GM03348 (cell line): ENCODE measurements at regions not wholly inside any gene's neighbourhood (a gene's known extent, or its start where the extent isn't known, plus 50 kb on each side); places are given as distances from the start of the nearest gene placed in this dataset.

ENCODE experiments used
- DNase-seq: peaks from one replicate; pipeline ENCODE4 v3.0.0; 2012; ENCODE audit warnings: low spot score

DNA sequence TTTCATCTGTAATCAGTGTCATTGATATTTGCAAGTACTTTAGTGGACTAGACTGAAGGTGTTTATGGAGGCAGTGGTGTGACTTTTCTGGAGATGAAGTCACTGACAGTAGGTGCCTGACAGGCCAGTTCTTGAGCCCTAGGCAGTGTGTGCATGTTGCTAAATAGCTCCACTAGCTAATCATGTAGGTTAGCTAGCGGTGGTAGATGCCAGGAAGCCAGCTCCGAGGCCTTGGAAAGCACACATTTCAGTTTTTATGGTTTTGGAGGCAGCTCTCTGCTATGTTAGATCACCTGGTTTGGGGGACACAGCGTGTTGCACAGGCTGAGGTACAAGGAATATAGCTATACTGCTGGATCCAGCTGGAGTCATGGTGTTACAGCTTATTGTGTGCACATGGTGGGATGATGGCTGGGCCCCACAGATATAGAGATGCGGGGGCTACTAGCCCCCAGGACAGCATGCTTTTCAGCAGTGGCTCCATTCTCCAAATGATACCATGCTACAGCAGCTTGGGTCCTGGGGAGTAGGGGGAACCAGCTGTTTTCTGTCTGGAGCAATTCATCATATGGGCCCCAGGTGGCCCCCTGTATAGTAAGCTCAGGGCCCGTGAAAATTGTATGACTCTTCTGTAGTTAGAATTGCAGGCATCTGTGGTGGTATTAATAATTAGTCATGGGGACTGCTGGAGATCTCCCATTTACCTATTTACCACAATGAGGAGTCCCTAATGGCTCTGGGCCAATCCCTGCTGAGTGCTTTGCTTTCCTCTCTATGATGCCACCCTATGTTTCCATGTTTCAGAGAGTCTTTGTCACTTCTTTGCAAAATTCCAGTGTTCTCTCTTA lies 367.2 kb upstream of the LMO3 start:
- DNase-seq, result no peak

DNA sequence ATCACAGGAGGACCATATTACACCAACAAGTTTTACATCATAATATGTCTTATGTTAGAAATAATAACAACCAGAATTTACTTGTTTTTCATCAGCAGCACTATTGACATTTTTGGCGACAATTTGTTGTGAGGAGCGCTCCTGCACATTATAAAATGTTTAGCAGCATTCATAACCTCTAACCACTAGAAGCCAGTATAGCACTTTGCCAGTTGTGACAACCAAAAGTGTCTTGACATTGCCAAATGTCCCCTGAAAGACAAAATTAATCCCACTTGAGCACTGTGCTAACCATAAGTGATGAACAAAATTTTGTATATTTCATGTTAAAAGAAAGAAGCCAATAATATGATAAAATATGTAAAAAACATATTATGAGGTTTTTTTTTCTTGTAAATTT lies 356.9 kb upstream of the LMO3 start:
- no peak for DNase-seq

DNA sequence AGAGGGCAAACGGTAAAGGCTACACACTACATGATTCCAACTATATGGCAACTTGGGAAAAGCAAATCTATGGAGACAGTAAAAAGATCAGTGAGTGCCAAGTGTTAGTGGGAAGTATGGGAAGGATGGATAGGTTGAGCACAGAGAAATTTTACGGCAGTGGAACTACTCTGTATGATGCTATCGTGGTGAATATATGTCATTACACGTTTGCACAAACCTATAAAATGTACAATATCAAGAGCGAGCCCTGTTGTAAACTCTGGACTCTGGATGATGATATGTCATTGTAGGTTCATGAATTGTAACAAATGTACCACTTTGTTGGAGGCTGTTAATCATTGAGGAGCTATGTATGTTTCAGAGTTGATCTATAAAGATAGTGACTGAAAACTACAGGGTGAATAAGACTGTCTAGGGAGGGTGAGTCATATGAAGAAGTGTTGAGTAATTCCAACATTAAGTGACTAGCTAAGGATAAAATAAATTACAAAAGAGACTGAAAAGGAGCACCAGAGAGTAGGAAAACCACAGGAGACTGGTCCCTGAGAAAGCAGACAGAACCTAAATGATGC lies 349.2 kb upstream of the LMO3 start:
- no peak for DNase-seq

GRCh38 chr12:16949871-16950667 lies 344.1 kb upstream of the LMO3 start:
- no peak for DNase-seq

GRCh38 chr12:16949371-16949770 lies 343.4 kb upstream of the LMO3 start:
- DNase-seq, result no peak

- no peak for DNase-seq
Measured at GRCh38 chr12:16946704-16947103, 340.7 kb upstream of the LMO3 start.

GRCh38 chr12:16939871-16940306 lies 333.9 kb upstream of the LMO3 start:
- peak; percentile 46 for DNase-seq

- DNase-seq, result no peak
Measured at GRCh38 chr12:16927259-16927658, 321.3 kb upstream of the LMO3 start.

GRCh38 chr12:16920451-16920850 lies 314.5 kb upstream of the LMO3 start:
- DNase-seq, result no peak

DNA sequence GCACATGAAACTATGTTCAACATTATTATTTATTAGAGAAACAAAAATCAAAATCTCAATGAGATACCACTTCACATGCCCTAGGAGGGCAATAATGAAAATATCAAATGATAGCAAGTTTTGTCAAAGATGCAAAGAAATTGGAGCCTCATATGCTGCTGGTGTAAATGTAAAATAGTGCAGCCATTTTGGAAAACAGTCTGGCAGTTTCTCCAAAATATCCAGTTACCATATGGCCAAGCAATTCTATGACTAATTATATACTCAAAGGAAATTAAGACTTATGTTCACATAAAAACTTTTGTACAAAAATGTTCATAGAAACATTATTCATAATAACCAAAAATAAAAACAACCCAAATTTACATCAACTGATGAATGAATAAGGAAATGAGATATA lies 313.6 kb upstream of the LMO3 start:
- no peak for DNase-seq

DNA sequence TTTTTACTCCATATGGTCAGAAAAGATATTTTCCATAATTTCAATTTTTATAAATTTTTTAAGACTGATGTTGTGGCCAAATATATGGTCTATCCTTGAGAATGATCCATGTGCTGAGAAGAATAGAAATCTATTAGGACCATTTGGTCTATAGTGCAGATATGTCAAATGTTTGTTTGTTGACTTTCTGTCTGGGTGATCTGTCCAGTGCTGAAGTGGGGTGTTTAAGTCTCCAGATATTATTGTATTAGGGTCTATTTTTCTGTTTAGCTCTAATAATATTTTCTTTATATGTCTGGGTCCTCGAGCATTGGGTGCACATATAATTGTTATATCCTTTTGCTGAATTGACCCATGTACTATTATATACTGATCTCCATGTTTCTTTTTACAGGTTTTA lies 308.9 kb upstream of the LMO3 start:
- DNase-seq, result no peak

DNA sequence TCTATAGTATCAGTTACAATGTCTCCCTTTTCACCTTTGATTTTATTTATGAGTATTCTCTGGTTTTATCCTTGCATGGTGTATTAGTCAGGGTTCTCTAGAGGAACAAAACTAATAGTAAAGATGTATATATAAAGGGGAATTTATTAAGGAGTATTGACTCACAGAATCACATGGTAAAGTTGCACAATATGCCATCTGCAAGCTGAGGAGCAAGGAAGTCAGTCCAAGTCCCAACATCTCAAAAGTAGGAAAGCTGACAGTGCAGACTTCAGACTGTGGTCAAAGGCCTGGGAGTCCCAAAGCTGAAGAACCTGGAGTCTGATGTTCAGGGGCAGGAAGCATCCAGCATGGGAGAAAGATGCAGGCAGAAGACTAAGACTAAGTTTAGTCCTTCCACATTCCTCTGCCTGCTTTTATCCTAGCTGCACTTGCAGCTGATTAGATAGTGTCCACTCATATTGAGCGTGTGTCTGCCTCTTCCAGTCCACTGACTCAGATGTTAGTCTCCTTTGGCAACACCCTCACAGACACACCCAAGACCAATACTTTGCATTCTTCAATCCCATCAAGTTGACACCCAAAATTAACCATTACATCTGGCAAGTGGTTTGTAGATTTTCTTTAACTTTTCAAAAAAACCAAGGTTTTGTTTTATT lies 308.0 kb upstream of the LMO3 start:
- DNase-seq, result no peak

- no peak for DNase-seq
Measured at GRCh38 chr12:16901946-16902345, 296.0 kb upstream of the LMO3 start.

GRCh38 chr12:16893426-16893825 lies 287.5 kb upstream of the LMO3 start:
- no peak for DNase-seq

DNA sequence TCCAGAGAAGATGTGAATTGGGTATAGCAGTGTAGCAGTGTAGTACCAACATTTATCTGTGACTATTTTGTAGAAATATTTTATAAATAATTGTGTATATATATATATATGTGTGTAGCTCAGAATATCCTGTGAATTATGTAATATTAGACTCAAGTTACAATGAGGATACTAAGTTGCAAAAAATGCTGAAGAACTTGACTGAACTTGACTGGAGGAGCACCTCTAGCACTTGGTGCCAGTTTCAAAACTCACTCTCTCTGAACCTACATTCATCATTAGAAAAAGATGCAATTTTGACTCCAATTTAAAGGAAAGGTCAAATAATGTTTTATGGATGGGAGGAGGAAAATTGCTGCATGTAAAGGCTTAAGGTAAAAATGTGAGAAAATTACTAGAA lies 285.7 kb upstream of the LMO3 start:
- DNase-seq, result no peak

DNA sequence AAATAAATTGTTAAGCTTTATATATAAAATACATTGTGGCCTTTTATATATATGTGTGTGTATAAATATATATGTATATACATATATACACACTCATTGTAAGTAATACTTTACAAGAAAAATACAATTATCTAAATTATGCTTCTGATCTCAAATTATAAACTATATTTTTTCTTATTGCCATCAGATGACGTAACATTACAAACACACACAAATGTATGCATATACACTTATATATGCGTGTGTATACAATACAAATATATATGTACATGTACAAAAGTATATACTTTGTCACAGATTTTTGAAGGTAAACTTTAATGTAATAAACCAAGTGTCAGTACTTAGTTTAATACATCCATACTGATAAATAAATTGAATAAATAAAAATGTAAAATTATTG lies 278.9 kb upstream of the LMO3 start:
- DNase-seq, result no peak

DNA sequence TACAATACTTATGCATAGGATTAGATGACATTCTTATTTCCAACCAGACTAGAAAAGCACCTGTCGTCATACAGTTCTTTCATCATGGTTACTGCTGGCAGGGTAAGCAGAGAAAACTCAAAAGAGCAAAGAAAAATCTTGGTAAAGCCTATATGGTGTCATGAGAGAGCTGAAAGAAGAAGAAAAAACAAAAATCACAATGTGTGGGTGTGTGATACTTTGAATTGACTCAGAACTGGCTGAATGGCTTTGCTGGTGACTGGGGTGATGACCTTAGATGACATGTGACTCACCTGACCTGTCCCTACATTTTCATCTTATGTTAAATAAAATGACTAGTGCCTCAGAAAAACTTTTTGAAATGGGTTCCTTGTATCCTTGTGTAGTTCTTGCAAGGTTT lies 278.1 kb upstream of the LMO3 start:
- no peak for DNase-seq

DNA sequence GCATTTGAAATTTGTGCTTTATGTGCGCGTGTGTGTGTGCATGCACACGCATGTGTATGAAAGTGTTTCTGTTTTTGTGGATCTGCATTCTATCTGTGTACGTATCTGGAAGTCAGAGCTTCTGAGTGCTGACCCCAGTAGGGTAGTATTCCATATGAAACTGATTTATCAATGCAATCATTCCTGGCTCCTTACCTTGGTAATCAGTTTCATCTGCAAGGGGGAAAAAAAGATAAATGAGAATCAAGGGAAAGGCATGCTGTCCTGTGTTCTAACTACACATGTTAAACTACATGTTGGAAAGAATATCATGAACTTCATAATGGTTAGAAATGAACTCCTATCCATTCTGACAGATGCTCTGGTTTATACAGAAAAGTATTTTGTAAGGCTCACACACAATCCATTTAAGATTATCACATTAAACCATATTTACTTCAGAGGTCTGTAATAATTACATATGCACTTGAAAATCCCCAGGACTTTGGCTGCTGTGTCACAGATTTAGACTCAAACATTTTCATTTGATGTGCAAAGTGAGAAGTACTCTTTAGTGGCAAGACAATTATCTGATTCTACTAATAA lies 276.1 kb upstream of the LMO3 start:
- no peak for DNase-seq

DNA sequence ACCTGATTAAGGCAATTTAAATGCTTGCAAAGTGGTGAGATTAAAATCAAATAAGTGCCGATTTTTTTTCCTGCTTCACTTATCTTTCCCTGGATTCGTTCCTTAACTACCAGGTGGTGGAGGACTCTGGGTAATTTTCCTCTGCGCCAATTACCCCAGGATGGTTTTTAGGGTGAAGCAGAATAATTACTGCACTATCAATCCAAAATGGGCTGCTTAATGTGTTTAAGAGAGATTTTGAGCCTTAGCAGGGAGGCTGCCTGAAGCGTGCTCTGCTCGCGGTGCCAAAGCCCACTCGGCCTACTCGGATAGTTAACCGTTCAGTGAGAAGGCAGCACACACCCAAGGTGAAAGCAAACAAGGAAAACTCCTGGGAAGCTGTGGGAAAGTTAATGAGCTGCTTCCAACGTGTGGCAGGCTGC lies 274.9 kb upstream of the LMO3 start:
- no peak for DNase-seq

DNA sequence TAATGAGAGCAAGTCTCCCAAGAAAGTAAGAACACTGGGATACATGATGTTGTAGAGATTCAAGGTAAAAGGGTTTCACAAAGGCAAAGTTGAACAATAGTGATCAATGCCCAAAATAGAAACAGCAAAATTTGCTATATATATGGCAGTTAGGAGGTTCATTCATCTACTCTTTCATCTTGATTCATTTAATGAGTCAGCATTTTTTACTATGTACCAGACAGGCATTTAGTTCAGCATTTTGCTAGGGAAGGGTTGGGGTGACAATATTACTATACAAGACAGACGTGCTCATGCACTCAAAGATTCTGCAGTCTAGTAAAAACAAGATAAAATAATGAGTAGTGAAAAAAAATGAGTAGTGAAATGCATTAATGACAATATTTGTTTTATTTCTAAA lies 264.9 kb upstream of the LMO3 start:
- DNase-seq, result no peak

GRCh38 chr12:16863742-16864141 lies 257.8 kb upstream of the LMO3 start:
- DNase-seq, result no peak

DNA sequence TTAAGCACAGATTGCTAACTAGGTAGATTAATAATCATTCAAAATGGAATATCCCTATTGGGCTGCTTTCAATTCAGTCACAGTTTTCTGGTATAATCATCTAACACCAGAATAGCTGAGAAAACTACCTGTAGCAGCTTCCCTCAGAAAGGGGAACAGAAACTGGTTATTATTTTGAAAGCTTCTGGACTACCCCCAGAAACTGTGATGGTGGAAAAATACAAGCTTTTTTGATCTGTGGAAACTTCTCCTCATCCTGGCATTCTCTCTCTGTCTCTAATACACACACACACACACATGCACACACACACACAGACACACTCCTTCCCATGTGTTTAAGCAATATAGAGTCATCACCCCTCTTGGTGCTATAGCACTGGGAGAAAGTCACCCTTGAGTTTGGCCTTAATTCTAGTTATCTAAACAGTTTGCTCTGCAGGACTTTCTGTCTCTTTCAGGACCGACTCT lies 251.5 kb upstream of the LMO3 start:
- DNase-seq, result no peak
